GM12878 (cell line): ENCODE measurements at regions not wholly inside any gene's neighbourhood (a gene's known extent, or its start where the extent isn't known, plus 50 kb on each side); places are given as distances from the start of the nearest gene placed in this dataset.

ENCODE experiments used
- ATAC-seq: fragments of 200-7000 bp; cut with Tn5 transposase; 3 replicates; pipeline ENCODE4 v1.9.1; 2020; ENCODE audit warnings: mild to moderate bottlenecking, moderate library complexity
- BruUV-seq: library from RNA; stranded (reverse); fragments of 400-500 nt; replicated peaks from 2 replicates; lab custom pipeline; 2021; lab: Mats Ljungman, UMichigan
- CTCF ChIA-PET: fragments of 300-600 bp; sonication (Branson Sonifier 250); formaldehyde crosslinking; extraction: SDS; loops from one replicate; lab custom pipeline; 2021; ENCODE audit warnings: inconsistent platforms; lab: Yijun Ruan, JAX
- POLR2A ChIA-PET: fragments of 350-600 bp; formaldehyde crosslinking; extraction: SDS; loops from one replicate; lab custom pipeline; 2021; ENCODE audit warnings: inconsistent platforms; lab: Charles Lee
- RAD21 ChIA-PET: fragments of 300-600 bp; sonication (Branson Sonifier 250); formaldehyde crosslinking; loops from one replicate; lab custom pipeline; 2023; ENCODE audit warnings: antibody characterized with exemption; ENCODE audit not compliant: unreplicated experiment; lab: Charles Lee
- SMC1A ChIA-PET: fragments of 300-600 bp; sonication (Branson Sonifier 250); formaldehyde crosslinking; loops from one replicate; lab custom pipeline; 2023; ENCODE audit not compliant: unreplicated experiment, uncharacterized antibody; lab: Charles Lee
- DNase-seq: peaks from one replicate; pipeline ENCODE4 v3.0.0-alpha.2; 2011; ENCODE audit warnings: low read depth, low spot score
- FAIRE-seq: peaks from 3 replicates; lab custom pipeline; 2011; peaks lifted over from hg19 to GRCh38; lab: Jason Lieb, UNC
- H2AFZ ChIP-seq: 2 replicates; pipeline ENCODE4 v1.6.0; 2011; ENCODE audit warnings: low read depth, low read length, control low read depth; ENCODE audit not compliant: control insufficient read depth
- H3K27ac ChIP-seq: 2 replicates; pipeline ENCODE4 v1.5.1; 2011; ENCODE audit warnings: control low read depth; ENCODE audit not compliant: control insufficient read depth, insufficient read depth
- H3K27me3 ChIP-seq, 2 experiments: replicated peaks in 1 of 2; 2 replicates each; pipeline versions ENCODE4 v1.6.0 to v1.6.1; 2011; ENCODE audit warnings: low read length in 1 of 2; ENCODE audit not compliant: control insufficient read depth in 2 of 2, insufficient read depth in 2 of 2
- H3K36me3 ChIP-seq, 2 experiments: 2 replicates each; pipeline ENCODE4 v1.5.1; 2011; ENCODE audit warnings: low read length in 1 of 2; ENCODE audit not compliant: control insufficient read depth in 2 of 2, insufficient read depth in 2 of 2
- H3K4me1 ChIP-seq: 2 replicates; pipeline ENCODE4 v1.6.1; 2011; ENCODE audit warnings: mild to moderate bottlenecking, low read length, moderate library complexity, mixed read lengths; ENCODE audit not compliant: control insufficient read depth, insufficient read depth
- H3K4me2 ChIP-seq: 2 replicates; pipeline ENCODE4 v1.6.0; 2011; ENCODE audit warnings: control low read depth; ENCODE audit not compliant: control insufficient read depth, insufficient read depth
- H3K4me3 ChIP-seq: fragments of 200-600 bp; sonication (generic); 2 replicates; pipeline ENCODE4 v1.5.1; 2016
- H3K79me2 ChIP-seq: 2 replicates; pipeline ENCODE4 v1.6.0; 2011; ENCODE audit warnings: low read length; ENCODE audit not compliant: control insufficient read depth, insufficient read depth
- H3K9ac ChIP-seq: 2 replicates; pipeline ENCODE4 v1.8.0; 2011; ENCODE audit warnings: low read length, control low read depth, mixed read lengths; ENCODE audit not compliant: control insufficient read depth, insufficient read depth
- H3K9me3 ChIP-seq: replicated peaks from 3 replicates; pipeline ENCODE4 v1.5.1; 2011; ENCODE audit warnings: mild to moderate bottlenecking, low read length; ENCODE audit not compliant: control insufficient read depth, insufficient read depth
- H4K20me1 ChIP-seq: 2 replicates; pipeline ENCODE4 v1.6.0; 2011; ENCODE audit not compliant: control insufficient read depth, insufficient read depth
- EED ChIP-seq: sonication (generic); IDR thresholded peaks from 2 replicates; pipeline ENCODE4 v1.6.1; 2016; ENCODE audit warnings: antibody characterized with exemption, low read depth
- FOXK2 ChIP-seq: fragments of 450-650 bp; IDR thresholded peaks from 2 replicates; pipeline ENCODE4 v1.6.1; 2017; ENCODE audit warnings: mild to moderate bottlenecking, moderate library complexity
- HDAC2 ChIP-seq: fragments of 200-600 bp; sonication (generic); IDR thresholded peaks from 2 replicates; pipeline ENCODE4 v1.6.1; 2017
- HDGF ChIP-seq: fragments of 450-650 bp; IDR thresholded peaks from 2 replicates; pipeline ENCODE4 v1.6.1; 2016; ENCODE audit warnings: antibody characterized with exemption
- MEF2B ChIP-seq: fragments of 450-650 bp; IDR thresholded peaks from 2 replicates; pipeline ENCODE4 v1.6.1; 2018; ENCODE audit warnings: mild to moderate bottlenecking, moderate library complexity; ENCODE audit not compliant: partially characterized antibody, poor library complexity, severe bottlenecking
- NR2C1 ChIP-seq: fragments of 450-650 bp; IDR thresholded peaks from 2 replicates; pipeline ENCODE4 v1.6.1; 2017; ENCODE audit warnings: antibody characterized with exemption, mild to moderate bottlenecking, moderate library complexity
- RUNX3 ChIP-seq: IDR thresholded peaks from 2 replicates; pipeline ENCODE4 v1.6.1; 2012; ENCODE audit warnings: low read length, inconsistent platforms
- SREBF1 ChIP-seq: IDR thresholded peaks from 2 replicates; pipeline ENCODE4 v1.6.1; 2012; ENCODE audit warnings: mild to moderate bottlenecking, low read length
- SUZ12 ChIP-seq: fragments of 200-600 bp; sonication (generic); IDR thresholded peaks from one replicate; pipeline ENCODE4 v1.6.1; 2018; ENCODE audit warnings: antibody characterized with exemption, mild to moderate bottlenecking; ENCODE audit not compliant: unreplicated experiment
- TARDBP ChIP-seq: IDR thresholded peaks from 2 replicates; pipeline ENCODE4 v1.6.1; 2016; ENCODE audit warnings: borderline replicate concordance
- TCF12 ChIP-seq: IDR thresholded peaks from 2 replicates; pipeline ENCODE4 v1.6.1; 2011; ENCODE audit warnings: low read depth, mild to moderate bottlenecking, low read length
- WGBS: methylation state at CpG from one replicate; pipeline ENCODE4 v1.1.6; 2016; ENCODE audit warnings: low lambda C conversion rate; ENCODE audit not compliant: insufficient replicate concordance, insufficient coverage; ENCODE audit errors: missing lambda C conversion rate; 5-methylcytosine and 5-hydroxymethylcytosine counted together
- in situ Hi-C: fragments of 300-500 bp; cut with MboI; formaldehyde crosslinking; loops from 9 replicates; pipeline ENCODE4 v1.14.3; 2018; ENCODE audit warnings: mixed read lengths
- intact Hi-C: fragments of 100-400 bp; cut with micrococcal nuclease; formaldehyde crosslinking; loops from one replicate; pipeline ENCODE4 v1.14.2; 2022; ENCODE audit not compliant: unreplicated experiment
- TF ChIP-seq, protein P1 (sequence below): IDR thresholded peaks from 2 replicates; pipeline ENCODE4 v1.6.1; 2011; ENCODE audit warnings: mild to moderate bottlenecking, low read depth, low read length, moderate library complexity; ENCODE audit not compliant: insufficient replicate concordance
- TF ChIP-seq, protein P2 (sequence below): fragments of 450-650 bp; IDR thresholded peaks from 2 replicates; pipeline ENCODE4 v1.6.1; 2018; ENCODE audit warnings: borderline replicate concordance, mild to moderate bottlenecking; ENCODE audit not compliant: partially characterized antibody

DNA sequence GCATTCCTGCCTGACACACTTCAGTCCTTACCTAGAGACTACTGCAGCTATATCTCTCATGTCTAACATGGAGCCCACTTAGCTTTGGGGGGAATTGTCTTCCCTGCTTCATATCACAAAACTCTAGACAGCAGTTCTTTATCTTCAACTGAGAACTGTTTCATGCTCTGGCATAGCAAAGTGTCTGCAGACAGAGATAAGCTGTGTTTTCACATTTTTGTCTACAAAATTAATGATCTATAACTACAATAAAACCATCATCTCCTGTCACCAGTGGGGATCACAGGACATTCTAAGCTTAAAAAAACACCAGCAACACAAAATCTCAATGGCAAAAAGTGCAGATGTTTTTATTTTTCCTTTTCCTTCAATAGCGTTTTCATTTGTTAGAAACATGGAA, 137.1 kb upstream of the VRK1 start (continued):
- TF ChIP-seq, protein P1, sequence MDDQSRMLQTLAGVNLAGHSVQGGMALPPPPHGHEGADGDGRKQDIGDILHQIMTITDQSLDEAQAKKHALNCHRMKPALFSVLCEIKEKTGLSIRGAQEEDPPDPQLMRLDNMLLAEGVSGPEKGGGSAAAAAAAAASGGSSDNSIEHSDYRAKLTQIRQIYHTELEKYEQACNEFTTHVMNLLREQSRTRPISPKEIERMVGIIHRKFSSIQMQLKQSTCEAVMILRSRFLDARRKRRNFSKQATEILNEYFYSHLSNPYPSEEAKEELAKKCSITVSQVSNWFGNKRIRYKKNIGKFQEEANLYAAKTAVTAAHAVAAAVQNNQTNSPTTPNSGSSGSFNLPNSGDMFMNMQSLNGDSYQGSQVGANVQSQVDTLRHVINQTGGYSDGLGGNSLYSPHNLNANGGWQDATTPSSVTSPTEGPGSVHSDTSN, result no peak
- no peak for TF ChIP-seq EED
- TF ChIP-seq FOXK2, result no peak
- TF ChIP-seq MEF2B, result no peak
- TF ChIP-seq, protein P2, sequence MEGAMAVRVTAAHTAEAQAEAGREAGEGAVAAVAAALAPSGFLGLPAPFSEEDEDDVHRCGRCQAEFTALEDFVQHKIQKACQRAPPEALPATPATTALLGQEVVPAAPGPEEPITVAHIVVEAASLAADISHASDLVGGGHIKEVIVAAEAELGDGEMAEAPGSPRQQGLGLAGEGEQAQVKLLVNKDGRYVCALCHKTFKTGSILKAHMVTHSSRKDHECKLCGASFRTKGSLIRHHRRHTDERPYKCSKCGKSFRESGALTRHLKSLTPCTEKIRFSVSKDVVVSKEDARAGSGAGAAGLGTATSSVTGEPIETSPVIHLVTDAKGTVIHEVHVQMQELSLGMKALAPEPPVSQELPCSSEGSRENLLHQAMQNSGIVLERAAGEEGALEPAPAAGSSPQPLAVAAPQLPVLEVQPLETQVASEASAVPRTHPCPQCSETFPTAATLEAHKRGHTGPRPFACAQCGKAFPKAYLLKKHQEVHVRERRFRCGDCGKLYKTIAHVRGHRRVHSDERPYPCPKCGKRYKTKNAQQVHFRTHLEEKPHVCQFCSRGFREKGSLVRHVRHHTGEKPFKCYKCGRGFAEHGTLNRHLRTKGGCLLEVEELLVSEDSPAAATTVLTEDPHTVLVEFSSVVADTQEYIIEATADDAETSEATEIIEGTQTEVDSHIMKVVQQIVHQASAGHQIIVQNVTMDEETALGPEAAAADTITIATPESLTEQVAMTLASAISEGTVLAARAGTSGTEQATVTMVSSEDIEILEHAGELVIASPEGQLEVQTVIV, result no peak
- no peak for TF ChIP-seq NR2C1
- TF ChIP-seq TARDBP, result no peak
- no peak for TF ChIP-seq HDGF
- no peak for TF ChIP-seq SUZ12
- no peak for TF ChIP-seq HDAC2

DNA sequence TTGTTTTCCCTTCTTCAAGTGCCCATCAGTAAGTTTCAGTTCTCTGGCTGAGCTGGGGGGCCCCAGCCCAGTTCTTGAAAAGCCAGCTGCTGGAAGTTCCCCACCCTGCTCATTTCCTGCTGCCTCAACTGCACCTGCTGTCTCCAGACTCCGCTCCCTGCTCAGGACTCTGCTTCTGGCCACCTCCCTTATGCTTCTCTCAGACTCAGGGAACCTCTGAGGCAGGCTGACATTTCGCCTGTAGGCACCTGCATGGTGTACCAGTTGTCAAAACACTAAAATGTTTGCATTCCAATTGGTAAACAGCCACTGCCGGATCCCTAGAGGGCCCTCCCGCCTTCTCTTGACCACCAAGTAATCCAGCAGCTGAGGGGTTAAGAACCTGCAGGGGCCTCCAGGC, 136.5 kb upstream of the VRK1 start:
- intact Hi-C loops (no loop called here), in situ Hi-C loops (no loop called here)
- H3K4me3 ChIP-seq, result no peak overlapping the region
- no peaks in the 10 kb centered on the region for H3K79me2 ChIP-seq
- no peak overlapping the region for H3K4me2 ChIP-seq
- H4K20me1 ChIP-seq, result no peaks in the 10 kb centered on the region
- TF ChIP-seq EED (0 out of 2 replicates have a peak, but pooled peaks have one; percentile 17), TCF12 (peak; percentile 75), RUNX3 (no peak), SREBF1 (no peak)
- ChIA-PET RAD21 (interaction anchor here (1.4 kb wide), 1 partner anchor 39 kb away, joined by 3 read pairs; no protein-coding TSS in a partner anchor), POLR2A (no interaction called here), SMC1A (no interaction called here), CTCF (interaction anchor here (0.6 to 1.4 kb wide), 3 partner anchors 8 to 81 kb away, joined by 3 to 4 read pairs (median 3); no protein-coding TSS in a partner anchor)
- FAIRE-seq, result peak; percentile 13
- no peak for DNase-seq
- BruUV-seq, result no TSS peak
- H3K27me3 ChIP-seq, result no peaks in the 10 kb centered on the region
- H2AFZ ChIP-seq, result no peak overlapping the region
- H3K36me3 ChIP-seq, result no peaks in the 10 kb centered on the region
- H3K27ac ChIP-seq, result no peak overlapping the region
- H3K4me1 ChIP-seq, result no peaks in the 10 kb centered on the region; the same call in 1 of the 2 replicates
- ATAC-seq, result peak; percentile 50
- H3K9me3 ChIP-seq, result no peaks in the 10 kb centered on the region; the same call in 2 of the 3 replicates
- H3K9ac ChIP-seq, result no peak overlapping the region
- 32% methylated on average over 4 of the region's 4 CpGs for WGBS
